ENCODE measurements at regions not wholly inside any gene's neighbourhood (a gene's known extent, or its start where the extent isn't known, plus 50 kb on each side); places are given as distances from the start of the nearest gene placed in this dataset.
"Not testable (repeated sequence)": the region's sequence is repeated elsewhere in the genome, so short reads cannot be mapped to it uniquely, and the experiment has no call there.

GRCh38 chr9:17882688-17883594, 304.1 kb downstream of the SH3GL2 start:
- no peak overlapping the region for H3K27ac ChIP-seq (ENCODE audit: low read depth in 2 of 2, low read length in 1 of 2)
- H3K4me3 ChIP-seq (ENCODE audit: low read depth in 1 of 2, low read length in 2 of 2): no peak overlapping the region
- 65 to 66% methylated on average over 2 of the region's 2 CpGs for WGBS, 2 donors
- no peaks in the 10 kb centered on the region for H3K27me3 ChIP-seq (ENCODE audit: control insufficient read depth in 1 of 2, insufficient read depth in 2 of 2, low read length in 2 of 2)
- H3K9me3 ChIP-seq (ENCODE audit: control insufficient read depth in 2 of 2, insufficient read depth in 1 of 2, low read depth in 1 of 2, low read length in 1 of 2): no peaks in the 10 kb centered on the region
- no peaks in the 10 kb centered on the region for H3K36me3 ChIP-seq (ENCODE audit: control insufficient read depth in 2 of 2, insufficient read depth in 2 of 2, low read length in 1 of 2)
- no peaks in the 10 kb centered on the region for H3K4me1 ChIP-seq (ENCODE audit: control insufficient read depth in 2 of 2, insufficient read depth in 2 of 2, low read length in 1 of 2)

GRCh38 chr9:17888066-17888465, 309.2 kb downstream of the SH3GL2 start:
- H3K4me3 ChIP-seq (ENCODE audit: low read depth in 1 of 2, low read length in 2 of 2): no peak overlapping the region
- H3K36me3 ChIP-seq (ENCODE audit: control insufficient read depth in 2 of 2, insufficient read depth in 2 of 2, low read length in 1 of 2): no peaks in the 10 kb centered on the region
- no peaks in the 10 kb centered on the region for H3K9me3 ChIP-seq (ENCODE audit: control insufficient read depth in 2 of 2, insufficient read depth in 1 of 2, low read depth in 1 of 2, low read length in 1 of 2)
- no peaks in the 10 kb centered on the region for H3K4me1 ChIP-seq (ENCODE audit: control insufficient read depth in 2 of 2, insufficient read depth in 2 of 2, low read length in 1 of 2)
- no peaks in the 10 kb centered on the region for H3K27me3 ChIP-seq (ENCODE audit: control insufficient read depth in 1 of 2, insufficient read depth in 2 of 2, low read length in 2 of 2)
- no peak overlapping the region for H3K27ac ChIP-seq (ENCODE audit: low read depth in 2 of 2, low read length in 1 of 2)
- 74 to 81% methylated on average over 4 of the region's 4 CpGs for WGBS, 2 donors

- WGBS, 2 donors: 47 to 63% methylated on average over 1 of the region's 1 CpG
- H3K4me1 ChIP-seq (ENCODE audit: control insufficient read depth in 2 of 2, insufficient read depth in 2 of 2, low read length in 1 of 2); H3K36me3 ChIP-seq (ENCODE audit: control insufficient read depth in 2 of 2, insufficient read depth in 2 of 2, low read length in 1 of 2); H3K9me3 ChIP-seq (ENCODE audit: control insufficient read depth in 2 of 2, insufficient read depth in 1 of 2, low read depth in 1 of 2, low read length in 1 of 2); H3K4me3 ChIP-seq (ENCODE audit: low read depth in 1 of 2, low read length in 2 of 2); H3K27me3 ChIP-seq (ENCODE audit: control insufficient read depth in 1 of 2, insufficient read depth in 2 of 2, low read length in 2 of 2); H3K27ac ChIP-seq (ENCODE audit: low read depth in 2 of 2, low read length in 1 of 2): not testable (repeated sequence)
Observed at GRCh38 chr9:17888964-17889363, 310.1 kb downstream of the SH3GL2 start.

- Histone ChIP-seq H3K36me3 (ENCODE audit: control insufficient read depth in 2 of 2, insufficient read depth in 2 of 2, low read length in 1 of 2) (no peaks in the 10 kb centered on the region), H3K27ac (ENCODE audit: low read depth in 2 of 2, low read length in 1 of 2) (no peak overlapping the region), H3K27me3 (ENCODE audit: control insufficient read depth in 1 of 2, insufficient read depth in 2 of 2, low read length in 2 of 2) (no peaks in the 10 kb centered on the region), H3K4me1 (ENCODE audit: control insufficient read depth in 2 of 2, insufficient read depth in 2 of 2, low read length in 1 of 2) (no peaks in the 10 kb centered on the region), H3K4me3 (ENCODE audit: low read depth in 1 of 2, low read length in 2 of 2) (no peak overlapping the region), H3K9me3 (ENCODE audit: control insufficient read depth in 2 of 2, insufficient read depth in 1 of 2, low read depth in 1 of 2, low read length in 1 of 2) (no peaks in the 10 kb centered on the region)
- 29 to 39% methylated on average over 4 of the region's 4 CpGs for WGBS, 2 donors
Observed at GRCh38 chr9:17894501-17895160, 315.8 kb downstream of the SH3GL2 start.

GRCh38 chr9:17900606-17901005, 321.7 kb downstream of the SH3GL2 start:
- 70 to 76% methylated on average over 7 of the region's 7 CpGs for WGBS, 2 donors
- no peaks in the 10 kb centered on the region for H3K9me3 ChIP-seq (ENCODE audit: control insufficient read depth in 2 of 2, insufficient read depth in 1 of 2, low read depth in 1 of 2, low read length in 1 of 2)
- no peaks in the 10 kb centered on the region for H3K36me3 ChIP-seq (ENCODE audit: control insufficient read depth in 2 of 2, insufficient read depth in 2 of 2, low read length in 1 of 2)
- H3K4me3 ChIP-seq (ENCODE audit: low read depth in 1 of 2, low read length in 2 of 2): no peak overlapping the region
- no peaks in the 10 kb centered on the region for H3K4me1 ChIP-seq (ENCODE audit: control insufficient read depth in 2 of 2, insufficient read depth in 2 of 2, low read length in 1 of 2)
- no peak overlapping the region for H3K27ac ChIP-seq (ENCODE audit: low read depth in 2 of 2, low read length in 1 of 2)
- no peaks in the 10 kb centered on the region for H3K27me3 ChIP-seq (ENCODE audit: control insufficient read depth in 1 of 2, insufficient read depth in 2 of 2, low read length in 2 of 2)

- Histone ChIP-seq H3K27ac (ENCODE audit: low read depth in 2 of 2, low read length in 1 of 2) (no peak overlapping the region), H3K4me3 (ENCODE audit: low read depth in 1 of 2, low read length in 2 of 2) (peak overlapping the region in 1 of 2 donors; percentile 33), H3K27me3 (ENCODE audit: control insufficient read depth in 1 of 2, insufficient read depth in 2 of 2, low read length in 2 of 2) (peaks cover 4 to 10% of the 10 kb centered on the region in 2 donors), H3K9me3 (ENCODE audit: control insufficient read depth in 2 of 2, insufficient read depth in 1 of 2, low read depth in 1 of 2, low read length in 1 of 2) (peaks cover 0 to 5% of the 10 kb centered on the region in 2 donors), H3K4me1 (ENCODE audit: control insufficient read depth in 2 of 2, insufficient read depth in 2 of 2, low read length in 1 of 2) (peaks cover 3 to 4% of the 10 kb centered on the region in 2 donors), H3K36me3 (ENCODE audit: control insufficient read depth in 2 of 2, insufficient read depth in 2 of 2, low read length in 1 of 2) (no peaks in the 10 kb centered on the region)
- WGBS, 2 donors: 28 to 35% methylated on average over 9 of the region's 9 CpGs
Observed at GRCh38 chr9:17905366-17905765, 326.5 kb downstream of the SH3GL2 start.

- Histone ChIP-seq H3K36me3 (ENCODE audit: control insufficient read depth in 2 of 2, insufficient read depth in 2 of 2, low read length in 1 of 2) (no peaks in the 10 kb centered on the region), H3K27me3 (ENCODE audit: control insufficient read depth in 1 of 2, insufficient read depth in 2 of 2, low read length in 2 of 2) (peaks cover 4 to 10% of the 10 kb centered on the region in 2 donors), H3K27ac (ENCODE audit: low read depth in 2 of 2, low read length in 1 of 2) (peak overlapping the region in 1 of 2 donors; percentile 35), H3K9me3 (ENCODE audit: control insufficient read depth in 2 of 2, insufficient read depth in 1 of 2, low read depth in 1 of 2, low read length in 1 of 2) (peaks cover 0 to 5% of the 10 kb centered on the region in 2 donors), H3K4me1 (ENCODE audit: control insufficient read depth in 2 of 2, insufficient read depth in 2 of 2, low read length in 1 of 2) (peaks cover 3 to 4% of the 10 kb centered on the region in 2 donors), H3K4me3 (ENCODE audit: low read depth in 1 of 2, low read length in 2 of 2) (peak overlapping the region in 1 of 2 donors; percentile 33)
- 4% methylated on average over 16 of the region's 16 CpGs for WGBS, 2 donors
Observed at GRCh38 chr9:17905781-17906175, 326.9 kb downstream of the SH3GL2 start.

GRCh38 chr9:17906176-17906840, 327.4 kb downstream of the SH3GL2 start:
- Histone ChIP-seq H3K27ac (ENCODE audit: low read depth in 2 of 2, low read length in 1 of 2) (peak overlapping the region in 1 of 2 donors; percentile 55), H3K27me3 (ENCODE audit: control insufficient read depth in 1 of 2, insufficient read depth in 2 of 2, low read length in 2 of 2) (peaks cover 4 to 10% of the 10 kb centered on the region in 2 donors)
- 3 to 4% methylated on average over 56 of the region's 56 CpGs for WGBS, 2 donors

More at GRCh38 chr9:17906176-17906840, 327.4 kb downstream of the SH3GL2 start:
- Histone ChIP-seq H3K4me1 (ENCODE audit: control insufficient read depth in 2 of 2, insufficient read depth in 2 of 2, low read length in 1 of 2) (peaks cover 3 to 4% of the 10 kb centered on the region in 2 donors), H3K4me3 (ENCODE audit: low read depth in 1 of 2, low read length in 2 of 2) (peak overlapping the region; percentile 33 to 42), H3K9me3 (ENCODE audit: control insufficient read depth in 2 of 2, insufficient read depth in 1 of 2, low read depth in 1 of 2, low read length in 1 of 2) (peaks cover 0 to 5% of the 10 kb centered on the region in 2 donors), H3K36me3 (ENCODE audit: control insufficient read depth in 2 of 2, insufficient read depth in 2 of 2, low read length in 1 of 2) (no peaks in the 10 kb centered on the region)

All from esophagus (tissue), 2 donors.